ENCODE measurements at regions not wholly inside any gene's neighbourhood (a gene's known extent, or its start where the extent isn't known, plus 50 kb on each side); places are given as distances from the start of the nearest gene placed in this dataset.

- TF ChIP-seq CTCF (IDR thresholded peaks at IDR 0.05) = no peak
- no peak for TF ChIP-seq POLR2A (IDR thresholded peaks at IDR 0.05)
- TF ChIP-seq POLR2AphosphoS5 (IDR thresholded peaks at IDR 0.05) = no peak
- TF ChIP-seq EP300 (IDR thresholded peaks at IDR 0.05; ENCODE audit: low read depth) = no peak
Observed at GRCh38 chr6:167573461-167574215, 248.8 kb downstream of the TTLL2 start.
